HepG2 (cell line): ENCODE measurements at regions not wholly inside any gene's neighbourhood (a gene's known extent, or its start where the extent isn't known, plus 50 kb on each side); places are given as distances from the start of the nearest gene placed in this dataset.

Experiments used
- ARHGAP35 ChIP-seq: sonication (generic); formaldehyde crosslinking; IDR thresholded peaks from 2 replicates; pipeline ENCODE4 v1.9.0; 2022; ENCODE audit warnings: mild to moderate bottlenecking, inconsistent platforms, moderate library complexity, missing genetic modification reagents, borderline replicate concordance
- FOSL2 ChIP-seq: sonication (generic); formaldehyde crosslinking; IDR thresholded peaks from 2 replicates; pipeline ENCODE4 v1.4.0; 2020; ENCODE audit warnings: missing genetic modification reagents
- FOXO1 ChIP-seq: sonication (generic); formaldehyde crosslinking; IDR thresholded peaks from 2 replicates; pipeline ENCODE4 v1.4.0; 2020; ENCODE audit warnings: missing genetic modification reagents
- HIC2 ChIP-seq: sonication (generic); formaldehyde crosslinking; IDR thresholded peaks from 2 replicates; pipeline ENCODE4 v1.9.0; 2022; ENCODE audit warnings: low read depth, missing genetic modification reagents
- MAZ ChIP-seq, 2 experiments: sonication (generic) in 1 of 2; formaldehyde crosslinking in 1 of 2; IDR thresholded peaks; 2 replicates each; pipeline versions ENCODE4 v1.5.0 to v1.6.1; 2012 to 2020; ENCODE audit warnings: low read depth in 2 of 2, mild to moderate bottlenecking in 2 of 2, borderline replicate concordance in 1 of 2, improper control_type of control experiment in 1 of 2, low read length in 1 of 2, missing genetic modification reagents in 1 of 2, moderate library complexity in 1 of 2
- NPAS2 ChIP-seq: sonication (generic); formaldehyde crosslinking; IDR thresholded peaks from 2 replicates; pipeline ENCODE4 v1.8.0; 2022; ENCODE audit warnings: mild to moderate bottlenecking, missing genetic modification reagents, borderline replicate concordance
- PAWR ChIP-seq: sonication (generic); formaldehyde crosslinking; IDR thresholded peaks from 2 replicates; pipeline ENCODE4 v1.4.0; 2020; ENCODE audit warnings: missing genetic modification reagents, mild to moderate bottlenecking, borderline replicate concordance
- PCBP1 ChIP-seq: fragments of 200-400 bp; formaldehyde crosslinking; IDR thresholded peaks from 2 replicates; pipeline ENCODE4 v1.6.1; 2017; ENCODE audit warnings: mild to moderate bottlenecking, low read depth, low read length, borderline replicate concordance
- SMYD3 ChIP-seq: sonication (generic); formaldehyde crosslinking; IDR thresholded peaks from 2 replicates; pipeline ENCODE4 v1.8.1; 2023; ENCODE audit warnings: mild to moderate bottlenecking, missing genetic modification reagents
- ZBTB34 ChIP-seq: sonication (generic); formaldehyde crosslinking; IDR thresholded peaks from 2 replicates; pipeline ENCODE4 v1.8.0; 2022; ENCODE audit warnings: mild to moderate bottlenecking, missing genetic modification reagents
- ZC3H4 ChIP-seq: sonication (generic); formaldehyde crosslinking; IDR thresholded peaks from 2 replicates; pipeline ENCODE4 v1.4.0; 2020; ENCODE audit warnings: missing genetic modification reagents, borderline replicate concordance
- ZHX2 ChIP-seq, 2 experiments: sonication (generic) in 1 of 2; formaldehyde crosslinking in 1 of 2; IDR thresholded peaks; 2 replicates each; pipeline versions ENCODE4 v1.6.1 to v1.9.0; 2014 to 2022; ENCODE audit warnings: antibody characterized with exemption in 1 of 2, borderline replicate concordance in 1 of 2, inconsistent platforms in 1 of 2, low read depth in 1 of 2, missing genetic modification reagents in 1 of 2
- ZNF644 ChIP-seq: IDR thresholded peaks from 2 replicates; pipeline ENCODE4 v1.6.1; 2016; ENCODE audit warnings: low read depth
- ZNF687 ChIP-seq: sonication (generic); formaldehyde crosslinking; IDR thresholded peaks from 2 replicates; pipeline ENCODE4 v1.5.1; 2020; ENCODE audit warnings: mild to moderate bottlenecking, missing genetic modification reagents, moderate library complexity

- peak; percentile 53 for TF ChIP-seq ZNF687
- TF ChIP-seq PCBP1: no peak
- TF ChIP-seq SMYD3 (CRISPR knock-in tag): no peak
- no peak for TF ChIP-seq ZC3H4 (CRISPR knock-in tag)
- TF ChIP-seq MAZ (IDR thresholded peaks at IDR 0.05; ENCODE audit: borderline replicate concordance, low read depth, low read length): no peak
- TF ChIP-seq MAZ (CRISPR knock-in tag; IDR thresholded peaks at IDR 0.05; ENCODE audit: low read depth): peak; percentile 44; the same call in 1 of the 2 replicates
- TF ChIP-seq NPAS2 (CRISPR knock-in tag): no peak
- peak; percentile 31; the same call in 1 of the 2 replicates for TF ChIP-seq FOSL2 (CRISPR knock-in tag)
- TF ChIP-seq FOXO1 (CRISPR knock-in tag): peak; percentile 40; the same call in 1 of the 2 replicates
- TF ChIP-seq ARHGAP35: no peak
- TF ChIP-seq HIC2: no peak
- TF ChIP-seq ZBTB34 (CRISPR knock-in tag): no peak
- no peak for TF ChIP-seq PAWR
- no peak for TF ChIP-seq ZHX2 (IDR thresholded peaks at IDR 0.05; ENCODE audit: low read depth)
- no peak for TF ChIP-seq ZHX2 (CRISPR knock-in tag; IDR thresholded peaks at IDR 0.05; ENCODE audit: borderline replicate concordance)
- TF ChIP-seq ZNF644 (CRISPR knock-in tag): no peak
Observed at GRCh38 chr15:66851311-66852063, 149.5 kb downstream of the SMAD6 start (continued).
